GM20000 (cell line): ENCODE measurements at regions not wholly inside any gene's neighbourhood (a gene's known extent, or its start where the extent isn't known, plus 50 kb on each side); places are given as distances from the start of the nearest gene placed in this dataset.
"Not testable (repeated sequence)": the region's sequence is repeated elsewhere in the genome, so short reads cannot be mapped to it uniquely, and the experiment has no call there.

Source experiments
- DNase-seq: peaks from one replicate; pipeline ENCODE4 v3.0.0; 2012; ENCODE audit warnings: low spot score
- CTCF ChIP-seq: IDR thresholded peaks from 2 replicates; pipeline ENCODE4 v1.5.1; 2012; ENCODE audit warnings: mild to moderate bottlenecking, control low read depth; ENCODE audit errors: extremely low read depth, missing control alignments

- DNase-seq, result no peak
- TF ChIP-seq CTCF, result no peak
These were observed 114.2 kb downstream of the OR2B2 start for GRCh38 chr6:27797960-27798359.

- DNase-seq, result not testable (repeated sequence)
These were observed 115.3 kb downstream of the OR2B2 start for GRCh38 chr6:27796736-27797481.

DNA sequence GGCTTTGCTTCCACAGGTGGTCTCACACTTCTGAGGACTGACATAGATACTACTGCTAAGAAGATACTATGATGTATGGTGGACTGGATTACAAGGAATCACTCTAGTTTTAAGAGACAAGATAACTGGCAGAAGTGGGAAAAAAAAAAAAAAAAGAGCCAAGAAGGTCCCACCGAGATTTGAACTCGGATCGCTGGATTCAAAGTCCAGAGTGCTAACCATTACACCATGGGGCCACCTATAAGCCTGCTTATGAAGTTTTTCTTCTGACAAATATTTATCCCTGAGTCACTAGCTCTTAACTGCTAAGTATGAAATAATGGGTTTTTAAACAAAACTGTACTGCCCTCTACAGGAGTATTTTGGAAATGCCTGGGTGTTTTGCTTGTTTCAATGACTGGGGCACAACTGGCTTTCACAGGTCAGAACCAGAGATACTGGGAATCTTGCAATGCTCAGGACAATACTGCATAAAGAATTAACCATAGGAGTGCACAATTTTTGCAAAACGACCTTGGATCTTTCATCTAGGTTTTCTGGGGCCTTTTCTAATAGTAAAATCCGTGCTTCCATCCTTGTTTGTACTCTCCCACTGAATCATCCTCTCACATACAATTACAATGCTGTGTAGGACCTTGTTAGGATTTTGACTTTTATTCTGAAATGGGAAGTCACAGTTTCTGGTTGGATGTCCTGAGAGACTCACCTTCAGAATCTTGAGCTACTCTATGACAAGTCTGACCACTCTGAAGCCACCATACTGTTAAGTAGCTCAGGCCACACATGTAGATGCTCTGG lies 116.3 kb downstream of the OR2B2 start:
- TF ChIP-seq CTCF, result peak; percentile 41
- DNase-seq, result peak; percentile 58

DNA sequence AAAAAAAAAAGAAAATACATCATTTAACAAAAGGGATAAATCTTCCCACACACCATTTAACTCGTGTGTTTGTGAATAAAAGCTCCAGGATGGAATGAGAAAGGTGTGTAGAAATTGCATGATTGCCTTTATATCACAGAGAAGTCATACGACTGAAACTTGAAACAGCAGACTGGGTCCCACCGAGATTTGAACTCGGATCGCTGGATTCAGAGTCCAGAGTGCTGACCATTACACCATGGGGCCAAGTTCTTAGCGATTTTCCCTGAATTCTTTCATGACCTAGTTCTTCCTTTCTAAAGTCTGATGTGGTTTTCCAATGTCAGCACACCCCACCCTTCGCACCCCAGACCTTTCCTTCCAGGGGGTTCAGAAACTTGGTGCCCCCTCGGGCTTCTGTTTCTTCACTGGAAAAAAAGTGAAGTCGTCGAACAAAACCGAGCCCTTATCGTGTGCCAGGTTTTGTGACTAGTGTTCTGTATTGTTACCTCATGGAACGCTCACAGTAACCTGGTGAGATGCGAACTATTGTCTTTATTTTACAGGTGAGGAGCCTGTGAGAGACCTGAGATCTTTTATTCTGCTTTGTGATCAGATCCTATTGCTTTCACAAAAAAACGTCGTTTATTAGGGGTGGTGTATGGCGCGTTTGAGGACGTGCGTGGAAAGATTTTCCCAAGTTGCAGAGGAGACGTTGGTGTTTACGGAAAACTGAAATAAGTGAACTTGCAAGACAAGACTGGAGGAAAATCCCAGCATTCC lies 120.8 kb downstream of the OR2B2 start:
- TF ChIP-seq CTCF, result no peak
- peak; percentile 21 for DNase-seq

DNA sequence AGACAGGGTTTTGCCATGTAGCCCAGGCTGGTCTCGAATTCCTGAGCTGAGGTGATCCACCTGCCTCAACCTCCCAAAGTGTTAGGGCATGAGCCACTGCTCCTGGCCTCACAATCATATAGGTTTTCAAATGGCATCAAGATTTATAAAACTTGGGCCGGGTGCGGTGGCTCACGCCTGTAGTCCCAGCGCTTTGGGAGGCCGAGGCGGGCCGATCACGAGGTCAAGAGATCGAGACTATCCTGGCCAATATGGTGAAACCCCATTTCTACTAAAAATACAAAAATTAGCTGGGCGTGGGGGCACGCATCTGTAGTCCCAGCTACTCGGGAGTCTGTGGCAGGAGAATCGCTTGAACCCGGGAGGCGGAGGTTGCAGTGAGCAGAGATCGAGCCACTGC lies 123.8 kb downstream of the OR2B2 start:
- not testable (repeated sequence) for DNase-seq

- TF ChIP-seq CTCF, result no peak
- no peak for DNase-seq
These were observed 126.1 kb downstream of the OR2B2 start for GRCh38 chr6:27786048-27786447.

DNA sequence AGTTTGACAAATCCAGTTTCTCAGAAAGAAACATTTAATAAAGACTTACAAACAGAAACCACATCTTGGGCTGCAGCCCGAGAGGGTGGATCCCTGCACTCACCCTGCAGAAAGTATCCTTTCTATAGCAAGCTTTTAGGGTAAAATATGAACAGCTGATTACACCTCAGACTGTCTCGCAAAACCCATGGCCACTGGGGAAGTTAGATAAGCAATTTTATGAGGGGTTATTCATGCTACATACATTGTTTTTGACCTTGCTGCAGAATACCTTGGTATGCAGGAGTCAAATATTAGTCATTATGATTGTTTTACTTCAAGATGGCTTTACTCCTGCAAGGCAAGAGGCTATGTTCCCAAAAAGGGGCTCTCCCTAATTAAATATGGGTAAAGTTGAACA lies 126.9 kb downstream of the OR2B2 start:
- no peak for DNase-seq
- TF ChIP-seq CTCF, result no peak

GRCh38 chr6:27782748-27783147 lies 129.4 kb downstream of the OR2B2 start:
- no peak for DNase-seq
- no peak for TF ChIP-seq CTCF
